HL-60 (cell line): ENCODE measurements at regions not wholly inside any gene's neighbourhood (a gene's known extent, or its start where the extent isn't known, plus 50 kb on each side); places are given as distances from the start of the nearest gene placed in this dataset.
A peak's percentile ranks its signal among the peaks of the same experiment; 100 is the strongest.

Source experiments
- DNase-seq, 2 experiments: peaks; one replicate each; pipeline ENCODE4 v3.0.0-alpha.2; 2010 to 2020; ENCODE audit warnings: low read depth in 1 of 2, low spot score in 1 of 2
- H3K27ac ChIP-seq: fragments of 250-450 bp; sonication (Bioruptor Pico); replicated peaks from 2 replicates; pipeline ENCODE4 v1.5.1; 2020; ENCODE audit warnings: mild to moderate bottlenecking, moderate library complexity
- H3K27me3 ChIP-seq: fragments of 250-450 bp; sonication (Bioruptor Pico); 2 replicates; pipeline ENCODE4 v1.5.1; 2021; ENCODE audit warnings: mild to moderate bottlenecking, moderate library complexity; ENCODE audit not compliant: insufficient read depth, poor library complexity, severe bottlenecking
- H3K4me3 ChIP-seq: replicated peaks from 2 replicates; pipeline ENCODE4 v1.5.1; 2011; ENCODE audit warnings: mild to moderate bottlenecking, control low read depth, low read length; ENCODE audit not compliant: insufficient read depth
- GABPA ChIP-seq: IDR thresholded peaks from 2 replicates; pipeline ENCODE4 v1.6.1; 2012; ENCODE audit warnings: low read depth
- POLR2AphosphoS5 ChIP-seq: IDR thresholded peaks from 2 replicates; pipeline ENCODE4 v1.6.1; 2012; ENCODE audit warnings: low read depth
- SPI1 ChIP-seq: IDR thresholded peaks from 2 replicates; pipeline ENCODE4 v1.6.1; 2012; ENCODE audit warnings: low read depth, mild to moderate bottlenecking, borderline replicate concordance
- TF ChIP-seq, protein P1 (sequence below): IDR thresholded peaks from 2 replicates; pipeline ENCODE4 v1.6.1; 2012; ENCODE audit warnings: low read depth; ENCODE audit not compliant: insufficient replicate concordance
- TF ChIP-seq, protein P2 (sequence below): IDR thresholded peaks from one replicate; pipeline ENCODE4 v1.5.1; 2011; ENCODE audit warnings: low read length, control low read depth, inconsistent platforms; ENCODE audit not compliant: insufficient read depth

DNA sequence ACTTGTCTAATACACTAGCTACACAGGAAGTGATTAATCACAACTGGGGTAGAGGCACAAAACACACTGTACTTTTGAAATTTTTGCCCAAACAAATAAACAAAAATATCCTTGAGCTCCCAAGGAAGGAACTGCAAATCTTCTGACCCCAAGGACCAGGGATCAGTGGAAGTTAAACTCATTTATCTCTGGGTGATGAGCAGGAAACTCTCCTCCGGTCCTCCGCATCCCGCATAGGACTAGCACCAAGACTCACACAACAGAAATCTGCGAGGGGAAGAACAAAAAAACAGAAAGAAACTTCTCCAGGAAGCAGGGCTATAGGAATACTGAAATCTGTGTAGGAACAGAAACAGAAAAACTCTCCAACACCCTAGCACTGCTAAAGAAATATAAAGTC, 650.3 kb downstream of the DCDC2C start:
- no peak for DNase-seq
- no peak for TF ChIP-seq GABPA
- TF ChIP-seq, protein P1, sequence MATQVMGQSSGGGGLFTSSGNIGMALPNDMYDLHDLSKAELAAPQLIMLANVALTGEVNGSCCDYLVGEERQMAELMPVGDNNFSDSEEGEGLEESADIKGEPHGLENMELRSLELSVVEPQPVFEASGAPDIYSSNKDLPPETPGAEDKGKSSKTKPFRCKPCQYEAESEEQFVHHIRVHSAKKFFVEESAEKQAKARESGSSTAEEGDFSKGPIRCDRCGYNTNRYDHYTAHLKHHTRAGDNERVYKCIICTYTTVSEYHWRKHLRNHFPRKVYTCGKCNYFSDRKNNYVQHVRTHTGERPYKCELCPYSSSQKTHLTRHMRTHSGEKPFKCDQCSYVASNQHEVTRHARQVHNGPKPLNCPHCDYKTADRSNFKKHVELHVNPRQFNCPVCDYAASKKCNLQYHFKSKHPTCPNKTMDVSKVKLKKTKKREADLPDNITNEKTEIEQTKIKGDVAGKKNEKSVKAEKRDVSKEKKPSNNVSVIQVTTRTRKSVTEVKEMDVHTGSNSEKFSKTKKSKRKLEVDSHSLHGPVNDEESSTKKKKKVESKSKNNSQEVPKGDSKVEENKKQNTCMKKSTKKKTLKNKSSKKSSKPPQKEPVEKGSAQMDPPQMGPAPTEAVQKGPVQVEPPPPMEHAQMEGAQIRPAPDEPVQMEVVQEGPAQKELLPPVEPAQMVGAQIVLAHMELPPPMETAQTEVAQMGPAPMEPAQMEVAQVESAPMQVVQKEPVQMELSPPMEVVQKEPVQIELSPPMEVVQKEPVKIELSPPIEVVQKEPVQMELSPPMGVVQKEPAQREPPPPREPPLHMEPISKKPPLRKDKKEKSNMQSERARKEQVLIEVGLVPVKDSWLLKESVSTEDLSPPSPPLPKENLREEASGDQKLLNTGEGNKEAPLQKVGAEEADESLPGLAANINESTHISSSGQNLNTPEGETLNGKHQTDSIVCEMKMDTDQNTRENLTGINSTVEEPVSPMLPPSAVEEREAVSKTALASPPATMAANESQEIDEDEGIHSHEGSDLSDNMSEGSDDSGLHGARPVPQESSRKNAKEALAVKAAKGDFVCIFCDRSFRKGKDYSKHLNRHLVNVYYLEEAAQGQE: no peak
- no peak for TF ChIP-seq SPI1
- no peak for TF ChIP-seq POLR2AphosphoS5
- TF ChIP-seq, protein P2, sequence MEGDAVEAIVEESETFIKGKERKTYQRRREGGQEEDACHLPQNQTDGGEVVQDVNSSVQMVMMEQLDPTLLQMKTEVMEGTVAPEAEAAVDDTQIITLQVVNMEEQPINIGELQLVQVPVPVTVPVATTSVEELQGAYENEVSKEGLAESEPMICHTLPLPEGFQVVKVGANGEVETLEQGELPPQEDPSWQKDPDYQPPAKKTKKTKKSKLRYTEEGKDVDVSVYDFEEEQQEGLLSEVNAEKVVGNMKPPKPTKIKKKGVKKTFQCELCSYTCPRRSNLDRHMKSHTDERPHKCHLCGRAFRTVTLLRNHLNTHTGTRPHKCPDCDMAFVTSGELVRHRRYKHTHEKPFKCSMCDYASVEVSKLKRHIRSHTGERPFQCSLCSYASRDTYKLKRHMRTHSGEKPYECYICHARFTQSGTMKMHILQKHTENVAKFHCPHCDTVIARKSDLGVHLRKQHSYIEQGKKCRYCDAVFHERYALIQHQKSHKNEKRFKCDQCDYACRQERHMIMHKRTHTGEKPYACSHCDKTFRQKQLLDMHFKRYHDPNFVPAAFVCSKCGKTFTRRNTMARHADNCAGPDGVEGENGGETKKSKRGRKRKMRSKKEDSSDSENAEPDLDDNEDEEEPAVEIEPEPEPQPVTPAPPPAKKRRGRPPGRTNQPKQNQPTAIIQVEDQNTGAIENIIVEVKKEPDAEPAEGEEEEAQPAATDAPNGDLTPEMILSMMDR: no peak
- Histone ChIP-seq H3K27ac (no peak overlapping the region), H3K4me3 (no peak overlapping the region), H3K27me3 (no peaks in the 10 kb centered on the region)

DNA sequence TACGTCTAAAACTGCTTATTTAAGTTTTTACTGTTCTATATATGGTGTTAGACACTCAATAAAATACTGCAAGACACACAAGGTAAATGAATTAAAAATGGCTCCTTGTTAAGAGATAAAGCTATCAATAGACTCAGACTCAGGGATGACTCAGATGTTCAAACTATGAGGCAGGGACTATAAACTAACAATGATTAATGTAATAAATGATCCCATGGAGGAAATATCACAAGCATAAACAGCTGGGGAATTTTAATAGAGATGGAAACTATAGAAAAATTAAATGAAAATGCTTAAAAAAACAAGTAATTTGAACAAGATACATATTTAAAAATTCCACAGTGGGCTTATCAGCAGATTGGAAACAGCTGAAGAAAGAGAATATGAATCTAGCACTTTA, 650.8 kb downstream of the DCDC2C start:
- Histone ChIP-seq H3K27ac (no peak overlapping the region), H3K27me3 (no peaks in the 10 kb centered on the region), H3K4me3 (no peak overlapping the region)
- TF ChIP-seq POLR2AphosphoS5: no peak
- no peak for TF ChIP-seq SPI1
- TF ChIP-seq, protein P1: no peak
- TF ChIP-seq, protein P2: no peak
- no peak for TF ChIP-seq GABPA
- no peak for DNase-seq

DNA sequence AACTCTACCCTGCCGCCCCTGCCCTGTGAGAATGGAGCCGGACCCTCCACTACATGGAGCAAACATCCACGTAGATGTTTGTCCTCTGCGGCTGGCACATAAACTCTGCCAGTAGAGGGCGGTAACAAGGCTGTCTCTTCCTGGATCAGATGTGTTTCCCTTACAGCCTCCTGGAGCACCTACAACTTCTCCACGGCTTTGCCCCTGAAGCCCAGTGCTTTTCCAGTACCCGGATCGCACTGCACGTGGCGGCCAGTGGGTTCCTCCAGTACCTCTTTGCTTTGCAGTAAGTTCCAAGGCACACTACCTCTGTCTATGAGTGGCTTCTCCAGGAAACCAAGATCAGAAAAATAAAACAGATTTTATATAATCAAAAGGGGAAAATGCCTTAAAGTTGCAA, 651.3 kb downstream of the DCDC2C start:
- no peak overlapping the region for H3K4me3 ChIP-seq
- no peak for TF ChIP-seq GABPA
- TF ChIP-seq, protein P2: peak; percentile 81
- DNase-seq: peak; percentile 1 to 40
- H3K27ac ChIP-seq: no peak overlapping the region
- H3K27me3 ChIP-seq: no peaks in the 10 kb centered on the region

DNA sequence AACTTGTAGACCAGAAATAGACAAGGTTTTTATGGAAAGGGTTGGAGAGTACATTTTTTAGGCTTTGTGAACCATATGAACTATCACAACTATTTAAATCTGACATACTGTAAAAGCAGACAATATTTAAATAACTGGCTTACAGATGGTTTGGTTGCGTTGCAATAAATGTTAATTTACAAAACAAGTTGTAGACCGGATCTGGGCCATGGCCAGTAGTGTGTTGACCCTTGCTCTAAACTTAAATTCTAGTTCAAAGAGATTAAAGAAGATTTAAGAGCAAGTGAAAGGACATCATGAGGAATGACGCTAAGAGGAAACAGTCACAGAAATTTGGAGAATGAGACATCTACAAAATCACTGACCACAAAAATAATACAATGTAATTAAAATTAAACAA, 652.7 kb downstream of the DCDC2C start:
- no peak overlapping the region for H3K27ac ChIP-seq
- no peak overlapping the region for H3K4me3 ChIP-seq
- H3K27me3 ChIP-seq: no peaks in the 10 kb centered on the region
- no peak for DNase-seq
- TF ChIP-seq POLR2AphosphoS5: no peak
